HG02981 (cell line): ENCODE measurements at regions not wholly inside any gene's neighbourhood (a gene's known extent, or its start where the extent isn't known, plus 50 kb on each side); places are given as distances from the start of the nearest gene placed in this dataset.
"Not testable (repeated sequence)": the region's sequence is repeated elsewhere in the genome, so short reads cannot be mapped to it uniquely, and the experiment has no call there.

ENCODE experiments used
- ATAC-seq: cut with Tn5 transposase; IDR thresholded peaks from one replicate; pipeline ENCODE4 v1.9.1; 2021; ENCODE audit warnings: mild to moderate bottlenecking, moderate library complexity; ENCODE audit not compliant: unreplicated experiment

- ATAC-seq, result no peak
These were observed 87.2 kb upstream of the NCOR2 start for GRCh38 chr12:124654666-124655047.

DNA sequence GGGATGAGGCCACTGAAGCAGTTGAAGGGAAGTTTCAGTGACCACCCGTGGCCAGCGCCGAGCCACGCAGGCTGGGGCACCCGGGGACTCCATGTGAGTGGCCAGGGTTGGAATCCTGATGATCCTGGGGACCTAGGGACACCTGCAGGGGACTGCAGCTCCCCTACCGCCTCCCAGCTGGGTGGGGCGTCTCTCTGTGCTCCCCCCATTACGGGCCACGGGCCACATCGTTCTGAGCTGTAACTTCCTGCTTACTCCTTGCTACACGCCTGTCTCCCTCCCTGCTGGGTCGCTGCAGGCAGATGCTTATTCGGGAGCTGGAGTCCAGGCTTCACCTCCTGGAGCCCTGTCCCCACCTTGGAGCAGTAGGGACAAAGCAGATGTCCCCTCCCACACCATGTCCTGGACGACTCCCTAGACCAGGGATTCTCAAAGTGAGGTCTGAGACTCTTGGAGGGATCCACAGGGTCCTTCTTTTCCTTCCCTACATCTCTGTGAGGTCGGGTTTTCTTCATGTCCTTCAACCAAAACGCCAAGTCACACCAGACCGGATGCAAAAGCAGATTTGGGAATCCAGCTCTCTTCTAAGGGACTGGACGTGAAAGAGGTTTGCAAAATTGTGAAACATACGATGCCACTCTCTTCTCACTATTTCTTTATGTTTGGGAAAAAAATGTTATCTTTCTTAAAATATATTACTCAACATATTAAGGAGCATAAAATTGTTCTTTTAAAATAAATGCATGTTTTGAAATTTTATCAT is 85.9 kb upstream of the NCOR2 start:
- no peak for ATAC-seq

DNA sequence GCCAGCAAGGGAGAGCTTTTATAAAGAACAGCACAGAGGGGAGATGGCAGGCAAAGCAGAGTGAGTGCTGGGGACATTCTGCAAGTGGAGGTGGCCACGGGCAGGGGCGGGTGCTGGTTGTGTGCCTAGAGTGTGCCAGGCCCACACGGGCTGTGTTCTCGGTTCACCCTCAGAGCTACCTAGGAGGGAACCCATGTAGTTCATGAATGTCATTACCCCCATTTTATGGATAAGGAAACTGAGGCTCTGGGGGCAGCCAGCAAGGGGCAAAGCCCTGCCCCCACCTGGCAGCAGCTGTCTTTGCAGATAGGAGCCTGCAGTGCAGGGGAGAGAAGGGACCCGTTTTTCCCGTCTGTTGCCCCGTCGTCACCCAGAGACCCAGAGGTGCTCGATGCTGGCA is 85.2 kb upstream of the NCOR2 start:
- no peak for ATAC-seq

GRCh38 chr12:124651516-124652273 is 84.3 kb upstream of the NCOR2 start:
- ATAC-seq, result no peak

GRCh38 chr12:124650912-124651311 is 83.5 kb upstream of the NCOR2 start:
- no peak for ATAC-seq

GRCh38 chr12:124648710-124649384 is 81.4 kb upstream of the NCOR2 start:
- no peak for ATAC-seq

DNA sequence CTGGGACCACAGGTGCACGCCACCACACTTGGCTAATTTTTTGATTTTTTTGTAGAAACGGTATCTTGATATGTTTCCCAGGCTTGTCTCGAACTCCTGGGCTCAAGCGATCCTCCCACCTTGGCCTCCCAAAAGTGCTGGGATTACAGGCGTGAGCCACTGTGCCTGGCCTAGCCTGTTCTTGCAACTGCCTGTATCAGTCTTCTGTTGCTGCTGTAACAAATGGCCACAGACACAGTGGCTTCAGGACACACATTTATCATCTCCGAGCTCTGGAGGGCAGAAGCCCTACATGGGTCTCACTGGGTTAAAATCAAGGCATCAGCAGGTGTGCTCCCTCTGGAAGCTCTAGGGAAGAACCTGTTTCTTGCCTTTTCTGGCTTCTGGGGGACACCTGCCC is 79.9 kb upstream of the NCOR2 start:
- no peak for ATAC-seq

GRCh38 chr12:124646385-124647230 is 79.2 kb upstream of the NCOR2 start:
- ATAC-seq, result no peak

DNA sequence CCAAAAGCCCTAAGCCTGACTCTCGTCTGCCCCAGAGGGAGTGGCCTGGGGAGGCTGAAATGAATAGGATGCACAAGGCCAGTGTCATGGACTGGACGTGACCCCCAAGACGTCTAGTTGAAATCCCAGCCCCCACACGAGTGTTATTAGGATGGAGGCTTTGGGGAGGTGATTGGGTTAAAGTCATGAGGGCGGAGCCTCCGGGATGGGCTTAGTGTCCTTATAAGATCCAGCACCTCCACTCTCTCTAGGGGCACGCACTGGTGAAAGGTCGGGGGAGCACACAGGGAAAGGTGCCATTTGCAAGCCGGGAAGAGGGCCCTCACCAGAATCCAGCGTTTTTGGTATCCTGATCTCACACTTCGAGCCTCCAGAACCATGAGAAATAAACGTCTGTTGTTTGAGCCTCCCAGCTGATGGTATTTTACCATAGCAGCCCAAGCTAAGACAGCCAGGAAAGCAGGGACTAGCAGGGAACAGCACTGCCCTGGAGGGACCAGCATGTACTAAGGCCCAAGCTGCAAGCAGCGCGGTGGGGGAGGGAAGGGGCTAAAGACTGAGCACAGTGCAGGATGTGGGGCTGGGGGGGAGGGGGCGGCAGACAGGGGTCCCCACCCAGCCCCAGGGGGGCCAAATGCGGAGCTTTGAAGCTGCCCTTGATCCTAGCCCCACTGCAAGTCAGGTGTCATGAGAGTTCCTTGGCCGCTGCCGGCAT is 78.3 kb upstream of the NCOR2 start:
- no peak for ATAC-seq

- ATAC-seq, result not testable (repeated sequence)
These were observed 76.4 kb upstream of the NCOR2 start for GRCh38 chr12:124643768-124644167.

- ATAC-seq, result no peak
These were observed 74.7 kb upstream of the NCOR2 start for GRCh38 chr12:124642105-124642504.

- no peak for ATAC-seq
These were observed 74.2 kb upstream of the NCOR2 start for GRCh38 chr12:124641591-124641990.

- no peak for ATAC-seq
These were observed 72.6 kb upstream of the NCOR2 start for GRCh38 chr12:124640056-124640455.

- ATAC-seq, result no peak
These were observed 71.9 kb upstream of the NCOR2 start for GRCh38 chr12:124639122-124639806.

- no peak for ATAC-seq
These were observed 70.2 kb upstream of the NCOR2 start for GRCh38 chr12:124637581-124637981.

GRCh38 chr12:124637163-124637562 is 69.8 kb upstream of the NCOR2 start:
- ATAC-seq, result no peak

DNA sequence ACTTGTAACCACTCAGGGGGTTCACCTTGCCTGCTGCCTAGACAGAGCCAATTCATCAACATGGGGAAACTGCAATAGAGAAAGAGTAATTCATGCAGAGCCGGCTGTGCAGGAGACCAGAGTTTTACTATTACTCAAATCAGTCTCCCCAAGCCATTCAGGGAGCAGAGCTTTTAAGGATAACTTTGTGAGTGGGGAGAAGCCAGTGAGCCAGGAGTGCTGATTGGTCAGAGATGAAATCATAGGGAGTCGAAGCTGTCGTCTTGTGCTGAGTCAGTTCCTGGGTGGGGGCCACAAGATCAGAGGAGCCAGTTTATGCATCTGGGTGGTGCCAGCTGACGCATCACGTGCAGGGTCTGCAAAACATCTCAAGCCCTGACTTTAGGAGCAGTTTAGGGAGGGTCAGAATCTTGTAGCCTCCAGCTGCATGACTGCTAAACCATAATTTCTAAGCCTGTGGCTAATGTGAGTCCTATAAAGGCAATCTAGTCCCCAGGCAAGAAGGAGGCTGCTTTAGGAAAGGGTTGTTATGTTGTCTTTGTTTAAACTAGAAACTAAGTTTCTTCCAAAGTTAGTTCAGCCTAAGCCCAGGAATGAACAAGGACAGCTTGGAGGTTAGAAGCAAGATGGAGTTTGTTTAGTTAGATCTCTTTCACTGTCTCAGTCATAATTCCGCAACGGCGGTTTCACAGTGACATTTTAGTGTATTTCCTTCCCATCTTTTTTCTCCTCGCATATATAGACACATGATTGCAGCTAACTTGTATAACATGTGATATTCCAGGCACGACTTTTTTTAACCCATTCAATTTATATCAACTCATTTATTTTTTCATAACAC is 68.9 kb upstream of the NCOR2 start:
- ATAC-seq, result no peak

DNA sequence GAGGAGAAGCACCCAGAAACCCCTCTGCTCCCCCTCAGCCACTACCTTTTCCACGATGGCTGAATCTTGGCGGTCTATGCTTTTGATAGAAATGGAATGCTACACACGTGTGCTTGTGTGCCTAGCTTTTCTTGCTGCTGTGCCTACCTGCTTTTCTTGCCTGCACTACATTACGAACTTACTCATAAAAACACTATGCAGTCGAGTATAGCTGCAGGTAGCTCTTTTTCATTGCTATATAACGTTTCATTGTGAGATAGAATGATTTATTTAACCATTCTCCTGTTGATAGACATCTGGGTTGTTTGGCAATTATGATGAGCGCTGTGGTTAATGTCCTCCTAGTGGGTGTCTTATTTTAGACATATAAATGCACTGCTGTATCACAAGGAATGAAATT is 67.9 kb upstream of the NCOR2 start:
- ATAC-seq, result no peak
